HG02943 (cell line): ENCODE measurements at regions not wholly inside any gene's neighbourhood (a gene's known extent, or its start where the extent isn't known, plus 50 kb on each side); places are given as distances from the start of the nearest gene placed in this dataset.

ENCODE experiments used
- ATAC-seq: cut with Tn5 transposase; IDR thresholded peaks from one replicate; pipeline ENCODE4 v1.9.1; 2021; ENCODE audit warnings: mild to moderate bottlenecking, low read depth, moderate library complexity; ENCODE audit not compliant: unreplicated experiment

DNA sequence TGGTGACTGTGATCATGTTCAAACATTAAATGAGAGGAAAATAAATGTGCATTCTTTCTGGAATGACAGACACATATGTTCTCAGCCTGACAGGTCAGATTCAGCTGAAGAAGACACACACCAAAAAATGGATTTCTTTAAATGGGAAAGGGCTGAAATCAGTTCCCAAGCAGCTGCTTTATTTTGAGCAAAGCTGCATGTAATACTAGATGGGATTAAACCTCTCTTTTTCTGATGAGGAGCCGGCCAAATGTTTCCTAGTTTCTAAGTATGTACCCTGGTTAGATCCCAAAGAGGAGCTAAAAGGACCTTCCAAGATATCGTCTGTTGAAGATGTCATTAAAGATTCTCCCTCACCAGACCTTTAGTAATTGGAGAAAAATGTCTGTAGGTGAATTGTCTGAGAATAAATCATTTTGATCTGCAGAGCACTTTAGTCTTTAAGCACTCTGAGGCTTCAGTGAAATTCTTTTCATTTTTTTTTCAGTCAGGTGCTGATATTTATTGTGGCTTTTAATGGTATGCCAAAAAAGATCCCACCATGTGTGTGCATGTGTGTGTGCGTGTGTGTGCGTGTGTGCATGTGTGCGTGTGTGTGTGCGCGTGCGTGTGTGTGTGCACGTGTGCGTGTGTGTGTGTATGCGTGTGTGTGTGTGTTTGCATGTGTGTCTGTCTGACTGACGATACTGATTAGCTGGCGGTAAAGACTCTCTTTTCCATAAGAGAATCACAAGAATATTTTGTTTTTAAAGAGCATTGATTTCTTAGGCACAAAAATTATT, 175.8 kb downstream of the IRS1 start:
- ATAC-seq, result no peak

DNA sequence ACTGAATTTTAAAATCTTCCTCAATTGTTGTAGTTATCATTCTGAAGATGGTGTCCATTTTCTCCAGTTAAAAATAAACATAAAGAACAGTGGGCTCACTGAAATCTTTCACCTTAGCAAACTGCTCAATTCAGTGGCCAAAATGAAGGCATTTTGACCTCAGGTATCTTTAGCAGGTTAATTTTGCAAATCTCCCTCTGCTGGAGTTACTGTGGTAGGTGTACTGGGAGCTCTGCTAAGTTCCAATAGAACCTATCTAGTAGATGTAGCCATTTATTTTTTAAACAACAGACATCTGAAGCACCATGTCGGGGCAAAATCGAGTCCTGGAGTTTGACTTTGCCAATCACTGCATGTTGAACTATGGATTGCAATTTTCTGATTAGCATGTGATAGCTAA, 177.1 kb downstream of the IRS1 start:
- ATAC-seq, result no peak

DNA sequence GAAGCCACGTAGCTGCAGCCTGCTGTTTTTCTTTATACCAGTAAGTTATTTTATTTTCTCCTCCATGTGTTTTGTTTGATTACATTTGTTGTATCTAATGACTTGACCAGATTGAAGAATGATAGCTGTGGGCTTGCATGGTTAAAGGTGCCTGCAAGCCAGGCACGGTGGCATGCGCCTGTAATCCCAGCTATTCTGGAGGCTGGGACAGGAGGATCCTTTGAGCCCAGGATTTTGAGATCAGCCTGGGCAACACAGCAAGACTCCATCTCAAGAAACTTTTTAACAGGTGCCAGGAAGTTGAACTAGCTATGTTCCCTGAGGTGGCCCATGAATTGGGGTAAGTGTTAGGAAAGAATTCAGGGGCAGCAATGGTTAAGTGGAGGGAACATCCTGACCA, 179.4 kb downstream of the IRS1 start:
- no peak for ATAC-seq

DNA sequence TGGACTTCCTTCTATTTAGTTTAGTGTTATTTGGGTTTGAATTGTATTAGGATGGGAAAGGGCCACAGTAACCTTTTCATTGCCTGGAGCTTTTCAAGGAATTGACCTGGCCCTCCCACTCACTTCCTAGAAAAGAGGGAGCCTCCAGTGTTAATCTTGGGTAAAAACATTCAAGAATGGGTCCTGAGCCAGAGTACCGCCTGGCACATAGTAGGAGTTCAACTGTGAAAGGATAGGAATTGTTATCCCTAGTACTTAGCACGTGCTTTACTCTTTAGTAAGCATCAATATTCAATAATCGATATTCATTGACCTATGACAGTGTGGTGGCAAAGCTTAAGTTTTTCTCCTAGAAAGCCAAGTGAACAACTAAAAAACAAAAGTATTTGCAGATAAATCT, 179.9 kb downstream of the IRS1 start:
- ATAC-seq, result no peak

DNA sequence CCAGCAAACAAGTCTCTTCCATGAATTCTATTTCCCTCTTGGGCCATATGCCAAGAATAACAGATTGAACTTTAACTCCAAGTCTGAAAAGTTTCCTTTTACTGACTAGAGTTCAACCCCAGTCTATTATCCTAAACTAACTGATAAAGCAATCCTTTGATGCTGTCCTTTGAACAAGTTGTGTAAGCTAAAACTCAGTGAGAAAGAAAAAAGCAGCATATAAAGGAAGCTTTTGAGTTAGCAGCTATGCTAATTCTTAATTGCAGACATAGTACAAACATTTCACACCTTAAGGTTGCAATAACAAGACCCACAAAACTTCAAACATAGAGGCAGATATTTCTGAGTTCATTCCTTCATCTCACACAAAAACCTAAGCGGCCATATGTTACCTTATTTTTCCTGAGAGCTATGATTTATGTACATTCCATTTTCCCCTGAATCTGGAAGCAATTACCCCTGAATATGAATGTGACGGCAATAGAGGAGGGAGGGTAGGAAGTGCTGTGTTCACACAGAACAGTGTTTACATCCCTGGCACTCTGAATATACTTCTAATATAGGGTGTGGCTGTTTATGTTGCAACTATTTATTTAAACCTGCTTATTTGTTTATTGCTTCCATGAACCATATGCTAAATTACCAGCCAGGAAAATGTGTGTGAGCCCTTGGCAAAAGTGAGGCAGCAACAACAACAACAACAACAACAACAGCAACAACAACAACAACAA, 180.6 kb downstream of the IRS1 start:
- ATAC-seq, result no peak

DNA sequence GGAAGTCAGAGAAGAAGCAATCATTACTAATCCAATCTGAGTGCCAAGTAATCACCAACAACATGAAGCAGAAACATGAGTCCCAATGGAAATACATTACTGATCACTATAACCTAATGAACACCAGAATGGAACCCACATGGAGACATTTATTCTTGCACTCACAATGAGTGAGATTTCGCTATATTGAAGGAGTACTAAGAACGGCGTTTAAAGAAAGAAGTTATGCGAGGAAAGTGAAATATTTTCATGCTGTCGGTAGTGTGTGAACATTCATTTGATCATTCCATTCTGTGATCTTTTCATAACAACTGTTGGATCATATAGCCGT, 181.1 kb downstream of the IRS1 start:
- ATAC-seq, result no peak

DNA sequence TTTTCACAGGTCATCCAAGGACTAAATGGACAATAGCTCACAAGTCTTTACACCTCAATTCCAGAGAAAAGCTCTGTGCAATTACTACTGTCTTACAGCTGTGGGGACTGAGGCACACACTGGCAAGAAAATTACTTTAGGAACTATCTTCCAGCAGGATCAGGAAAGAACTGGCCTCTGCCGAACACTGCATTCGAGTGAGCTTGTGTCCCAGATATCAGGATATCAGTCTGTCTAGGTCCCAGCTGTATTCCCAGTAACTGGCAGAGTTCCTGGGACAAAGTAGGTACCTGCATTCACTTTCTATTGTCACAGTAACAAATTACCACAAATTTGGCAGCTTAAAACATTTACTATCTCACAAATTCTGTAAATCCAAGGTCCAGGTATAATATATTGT, 183.7 kb downstream of the IRS1 start:
- no peak for ATAC-seq

DNA sequence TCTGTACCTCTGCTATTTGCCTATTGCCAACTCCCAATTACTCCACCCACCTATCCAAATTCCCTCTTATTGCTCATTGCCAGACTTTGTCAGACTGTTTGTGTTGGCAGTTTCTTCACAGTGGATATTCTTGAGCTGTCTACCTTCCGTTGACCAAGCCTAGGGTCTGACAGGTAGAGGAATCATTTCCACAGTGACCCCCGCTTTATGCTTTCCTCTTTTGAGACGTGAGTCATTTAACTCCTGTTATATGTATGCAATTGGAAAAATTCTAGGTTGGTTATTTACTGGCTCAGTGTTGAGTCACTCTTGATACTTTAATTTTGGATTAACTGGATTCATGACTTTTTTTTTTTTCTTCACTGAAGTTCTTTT, 187.7 kb downstream of the IRS1 start:
- ATAC-seq, result no peak

- no peak for ATAC-seq
Observed at GRCh38 chr2:226611196-226611943, 188.2 kb downstream of the IRS1 start.

DNA sequence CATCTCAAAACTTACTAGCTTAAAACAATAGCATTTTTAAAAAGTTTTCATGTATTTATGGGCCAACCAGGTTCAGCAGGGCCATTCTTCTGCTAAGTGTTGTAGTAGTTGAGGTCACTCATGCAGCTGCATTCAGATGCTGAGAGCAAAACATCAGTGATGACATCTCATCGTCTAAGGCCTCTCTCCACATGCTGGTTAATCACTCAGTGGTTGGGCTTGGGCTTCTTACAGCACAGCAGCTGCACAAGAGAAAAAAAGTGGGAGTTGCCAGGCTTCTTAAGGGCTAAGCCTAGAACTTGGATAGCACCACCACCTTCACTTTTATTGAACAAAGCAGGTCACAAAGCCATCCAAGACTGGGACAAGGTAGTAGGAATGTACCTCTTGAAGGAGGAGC, 190.3 kb downstream of the IRS1 start:
- ATAC-seq, result no peak

GRCh38 chr2:226608451-226608850, 191.2 kb downstream of the IRS1 start:
- ATAC-seq, result no peak

DNA sequence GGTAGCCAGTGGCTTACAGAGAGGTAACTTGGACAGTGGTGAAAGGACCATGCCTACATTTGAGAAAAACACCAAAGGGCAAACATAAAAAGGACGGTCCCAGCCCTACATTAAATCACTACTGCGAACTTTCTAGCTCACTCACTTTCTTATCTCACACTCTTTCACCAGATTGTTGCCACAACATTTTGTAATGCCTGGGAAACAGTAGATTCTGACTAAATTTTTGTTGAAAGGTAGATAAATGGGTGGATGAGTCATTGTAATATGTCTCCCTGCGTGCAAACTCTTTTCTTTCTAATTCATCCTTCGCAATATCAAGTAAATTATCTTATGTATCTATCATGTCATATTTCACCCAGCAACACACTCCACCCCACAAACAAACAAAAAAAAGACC, 192.2 kb downstream of the IRS1 start:
- no peak for ATAC-seq

GRCh38 chr2:226605642-226606041, 194.0 kb downstream of the IRS1 start:
- no peak for ATAC-seq

- no peak for ATAC-seq
Observed at GRCh38 chr2:226603606-226604005, 196.0 kb downstream of the IRS1 start.

- ATAC-seq, result no peak
Observed at GRCh38 chr2:226601881-226602662, 197.5 kb downstream of the IRS1 start.

DNA sequence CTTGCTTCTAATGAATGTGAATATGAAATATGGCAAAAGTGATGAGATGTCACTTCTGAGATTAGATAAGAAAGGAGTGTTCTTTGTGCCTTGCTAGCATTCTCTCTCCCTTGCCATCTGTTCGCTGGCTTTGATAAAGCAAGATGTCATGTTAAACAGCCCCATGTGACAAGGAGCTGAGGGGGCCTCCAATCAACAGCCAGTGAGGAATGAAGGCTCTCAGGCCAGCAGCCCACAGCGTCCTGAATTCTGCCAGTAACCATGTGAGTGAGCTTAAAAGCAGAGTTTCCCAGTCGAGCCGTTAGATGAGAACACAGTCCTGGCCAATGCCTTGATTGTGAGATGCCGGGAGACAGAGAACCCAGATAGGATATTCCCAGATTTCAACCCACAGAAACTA, 198.8 kb downstream of the IRS1 start:
- ATAC-seq, result no peak

DNA sequence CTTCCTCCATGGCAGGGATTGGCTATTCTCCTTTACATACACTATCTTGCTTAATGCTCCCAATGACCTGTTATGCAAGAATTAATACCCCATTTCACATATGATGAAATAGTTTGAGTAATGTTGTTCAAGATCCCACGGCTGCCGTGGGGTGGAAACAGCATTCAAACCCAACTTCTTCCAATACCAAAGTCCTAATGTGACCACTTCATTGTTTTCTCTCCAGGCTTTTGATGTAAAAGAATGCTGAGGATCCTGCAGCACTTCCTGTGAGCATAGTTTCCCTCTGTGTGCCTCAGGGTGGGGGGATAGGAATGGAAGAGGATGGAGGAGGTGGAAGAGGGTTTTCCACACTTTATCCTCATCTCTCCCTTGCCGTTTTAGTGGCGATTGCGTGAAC, 199.4 kb downstream of the IRS1 start:
- ATAC-seq, result no peak

- no peak for ATAC-seq
Observed at GRCh38 chr2:226589043-226589442, 210.6 kb downstream of the IRS1 start.

DNA sequence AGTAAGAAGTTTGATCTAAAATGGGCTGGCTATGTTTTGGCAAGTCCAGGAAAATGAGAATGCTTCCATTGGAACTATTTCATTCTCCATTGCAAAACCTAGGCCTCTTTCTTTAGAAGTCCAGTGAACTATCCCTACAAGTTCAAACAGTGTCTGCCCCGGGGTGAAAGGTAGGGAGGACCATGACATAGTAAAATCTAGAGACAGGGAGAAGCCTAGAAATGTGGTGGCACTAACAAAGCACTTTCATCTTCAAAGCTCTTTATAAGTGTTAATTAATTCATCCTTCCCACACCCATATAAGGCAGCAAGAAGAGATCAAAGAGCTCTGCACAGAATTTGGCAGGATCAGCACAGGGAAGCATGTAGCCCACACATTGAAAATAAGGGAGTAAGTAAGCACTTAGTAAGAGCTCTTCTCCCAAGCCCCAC, 214.5 kb downstream of the IRS1 start:
- no peak for ATAC-seq

- no peak for ATAC-seq
Observed at GRCh38 chr2:226584518-226585055, 215.0 kb downstream of the IRS1 start.

- ATAC-seq, result no peak
Observed at GRCh38 chr2:226583715-226584114, 215.9 kb downstream of the IRS1 start.
